Dedifferentiated amniotic fluid mesenchymal stem cell (primary cell): ENCODE measurements at regions not wholly inside any gene's neighbourhood (a gene's known extent, or its start where the extent isn't known, plus 50 kb on each side); places are given as distances from the start of the nearest gene placed in this dataset.
A peak's percentile ranks its signal among the peaks of the same experiment; 100 is the strongest.

Experiments used
- DNase-seq: peaks from one replicate; pipeline ENCODE4 v3.0.0-alpha.2; 2016; ENCODE audit errors: extremely low spot score

- no peak for DNase-seq
Observed at GRCh38 chr2:9738535-9739496, 104.5 kb upstream of the TAF1B start.

GRCh38 chr2:9739531-9739964 is 103.7 kb upstream of the TAF1B start:
- DNase-seq = no peak

GRCh38 chr2:9740382-9741073 is 102.7 kb upstream of the TAF1B start:
- DNase-seq = no peak

- no peak for DNase-seq
Observed at GRCh38 chr2:9741110-9741509, 102.2 kb upstream of the TAF1B start.

- DNase-seq = no peak
Observed at GRCh38 chr2:9742601-9743000, 100.7 kb upstream of the TAF1B start.

GRCh38 chr2:9744256-9745004 is 98.8 kb upstream of the TAF1B start:
- no peak for DNase-seq

GRCh38 chr2:9745153-9745899 is 97.9 kb upstream of the TAF1B start:
- DNase-seq = no peak

- no peak for DNase-seq
Observed at GRCh38 chr2:9747396-9747795, 95.9 kb upstream of the TAF1B start.

GRCh38 chr2:9748577-9748976 is 94.7 kb upstream of the TAF1B start:
- no peak for DNase-seq

GRCh38 chr2:9749546-9750223 is 93.6 kb upstream of the TAF1B start:
- no peak for DNase-seq

GRCh38 chr2:9750224-9751215 is 92.8 kb upstream of the TAF1B start:
- DNase-seq = no peak

- no peak for DNase-seq
Observed at GRCh38 chr2:9751831-9752230, 91.4 kb upstream of the TAF1B start.

- DNase-seq = no peak
Observed at GRCh38 chr2:9752441-9753275, 90.6 kb upstream of the TAF1B start.

- peak; percentile 57 for DNase-seq
Observed at GRCh38 chr2:9753276-9753600, 90.0 kb upstream of the TAF1B start.

- no peak for DNase-seq
Observed at GRCh38 chr2:9753665-9754531, 89.4 kb upstream of the TAF1B start.

GRCh38 chr2:9754532-9754887 is 88.8 kb upstream of the TAF1B start:
- DNase-seq = no peak

- no peak for DNase-seq
Observed at GRCh38 chr2:9755008-9755407, 88.3 kb upstream of the TAF1B start.

GRCh38 chr2:9755638-9756037 is 87.6 kb upstream of the TAF1B start:
- DNase-seq = no peak
